B cell (primary cell): ENCODE measurements at regions not wholly inside any gene's neighbourhood (a gene's known extent, or its start where the extent isn't known, plus 50 kb on each side); places are given as distances from the start of the nearest gene placed in this dataset.

Source experiments
- ATAC-seq: fragments of 200-7000 bp; cut with Tn5 transposase; one replicate; pipeline ENCODE4 v1.10.0; 2021; ENCODE audit warnings: low read depth, mild to moderate bottlenecking, moderate number of reproducible peaks, moderate library complexity
- CTCF ChIA-PET: fragments of 350-600 bp; sonication (Branson Sonifier 250); formaldehyde crosslinking; loops from one replicate; lab custom pipeline; 2021; ENCODE audit warnings: antibody characterized with exemption, inconsistent platforms; lab: Charles Lee
- POLR2A ChIA-PET: fragments of 350-600 bp; sonication (Branson Sonifier 250); formaldehyde crosslinking; loops from one replicate; lab custom pipeline; 2021; ENCODE audit warnings: antibody characterized with exemption; lab: Charles Lee
- DNase-seq: peaks from one replicate; pipeline ENCODE4 v3.0.0; 2013
- H2AFZ ChIP-seq: 2 replicates; pipeline ENCODE4 v1.6.1; 2012; ENCODE audit warnings: mild to moderate bottlenecking, low read depth, low read length; ENCODE audit not compliant: insufficient read depth, poor library complexity, severe bottlenecking
- H3K27ac ChIP-seq, 2 donors: 1 replicate in 1 of 2; 2 replicates in 1 of 2; pipeline ENCODE4 v1.5.1; 2012 to 2013; ENCODE audit warnings: low read length in 2 of 2, mild to moderate bottlenecking in 2 of 2, moderate library complexity in 1 of 2
- H3K27me3 ChIP-seq, 4 experiments: fragments of 200-600 bp in 1 of 4; sonication (generic) in 1 of 4; replicated peaks in 1 of 4; 1 replicate in 2 of 4; 2 replicates in 2 of 4; pipeline versions ENCODE4 v1.6.1 to v1.7.0; 2013 to 2016; ENCODE audit warnings: low read length in 3 of 4, mild to moderate bottlenecking in 2 of 4, mixed read lengths in 1 of 4, moderate library complexity in 1 of 4; ENCODE audit not compliant: insufficient read depth in 4 of 4, control insufficient read depth in 3 of 4; ENCODE audit errors: control extremely low read depth in 1 of 4
- H3K36me3 ChIP-seq, 2 experiments: replicated peaks in 1 of 2; 1 replicate in 1 of 2; 2 replicates in 1 of 2; pipeline versions ENCODE4 v1.6.1 to v1.7.1; 2013; ENCODE audit warnings: low read length in 1 of 2; ENCODE audit not compliant: insufficient read depth in 2 of 2, control insufficient read depth in 1 of 2; ENCODE audit errors: control extremely low read depth in 1 of 2, extremely low read depth in 1 of 2
- H3K4me1 ChIP-seq, 2 donors: fragments of 200-600 bp in 1 of 2; sonication (generic) in 1 of 2; 1 replicate in 1 of 2; 2 replicates in 1 of 2; pipeline versions ENCODE4 v1.5.1 to v1.6.1; 2013 to 2017; ENCODE audit warnings: low read length in 2 of 2; ENCODE audit not compliant: control insufficient read depth in 2 of 2, insufficient read depth in 2 of 2
- H3K4me2 ChIP-seq: replicated peaks from 2 replicates; pipeline ENCODE3; 2012; ENCODE audit warnings: mild to moderate bottlenecking, low read depth, low read length; ENCODE audit not compliant: poor library complexity, severe bottlenecking
- H3K4me3 ChIP-seq, 5 experiments: fragments of 200-600 bp in 1 of 5; sonication (generic) in 1 of 5; 1 replicate in 3 of 5; 2 replicates in 2 of 5; pipeline versions ENCODE4 v1.5.1 to v1.7.0; 2011 to 2016; ENCODE audit warnings: low read length in 4 of 5, mild to moderate bottlenecking in 4 of 5, low read depth in 2 of 5, control low read depth in 1 of 5, moderate library complexity in 1 of 5; ENCODE audit not compliant: insufficient read depth in 1 of 5; ENCODE audit errors: control extremely low read depth in 1 of 5, extremely low read depth in 1 of 5
- H3K79me2 ChIP-seq: fragments of 200-600 bp; sonication (generic); one replicate; pipeline ENCODE4 v1.6.0; 2016; ENCODE audit warnings: low read length; ENCODE audit not compliant: control insufficient read depth, insufficient read depth
- H3K9ac ChIP-seq: fragments of 200-600 bp; sonication (generic); 2 replicates; pipeline ENCODE4 v1.6.1; 2017; ENCODE audit warnings: mild to moderate bottlenecking, low read length, moderate library complexity
- H3K9me3 ChIP-seq, 3 donors: one replicate each; pipeline versions ENCODE4 v1.6.1 to v1.7.1; 2013; ENCODE audit warnings: low read length in 2 of 3; ENCODE audit not compliant: control insufficient read depth in 2 of 3, insufficient read depth in 1 of 3; ENCODE audit errors: control extremely low read depth in 1 of 3
- H4K20me1 ChIP-seq: 2 replicates; pipeline ENCODE4 v1.6.0; 2012; ENCODE audit warnings: mild to moderate bottlenecking, low read length; ENCODE audit not compliant: insufficient read depth, control insufficient read depth, poor library complexity, severe bottlenecking
- H3K27ac Mint-ChIP-seq: one replicate; pipeline ENCODE4 v1.8.0; 2021; ENCODE audit warnings: mixed read lengths
- H3K27me3 Mint-ChIP-seq: one replicate; pipeline ENCODE4 v1.8.0; 2021; ENCODE audit warnings: mixed read lengths
- H3K4me1 Mint-ChIP-seq: one replicate; pipeline ENCODE4 v1.8.0; 2021; ENCODE audit warnings: mixed read lengths
- H3K4me3 Mint-ChIP-seq: one replicate; pipeline ENCODE4 v1.8.0; 2021; ENCODE audit warnings: mixed read lengths
- H3K9me3 Mint-ChIP-seq: one replicate; pipeline ENCODE4 v1.8.0; 2022; ENCODE audit warnings: mixed read lengths; ENCODE audit not compliant: insufficient read depth
- EZH2 ChIP-seq: IDR thresholded peaks from 2 replicates; pipeline ENCODE4 v1.6.1; 2012; ENCODE audit warnings: borderline replicate concordance, low read depth, mild to moderate bottlenecking, moderate library complexity, low read length; ENCODE audit not compliant: insufficient read depth, poor library complexity, severe bottlenecking
- WGBS: methylation state at CpG from one replicate; pipeline ENCODE4 v1.1.5; 2013; ENCODE audit warnings: missing lambda C conversion rate; ENCODE audit not compliant: insufficient coverage; 5-methylcytosine and 5-hydroxymethylcytosine counted together
- intact Hi-C: fragments of 100-400 bp; cut with micrococcal nuclease; formaldehyde crosslinking; loops from one replicate; pipeline ENCODE4 v1.10.0; 2022
- TF ChIP-seq, protein P1 (sequence below): fragments of 200-600 bp; IDR thresholded peaks from one replicate; pipeline ENCODE4 v1.8.0; 2022; ENCODE audit warnings: antibody characterized with exemption, mild to moderate bottlenecking

DNA sequence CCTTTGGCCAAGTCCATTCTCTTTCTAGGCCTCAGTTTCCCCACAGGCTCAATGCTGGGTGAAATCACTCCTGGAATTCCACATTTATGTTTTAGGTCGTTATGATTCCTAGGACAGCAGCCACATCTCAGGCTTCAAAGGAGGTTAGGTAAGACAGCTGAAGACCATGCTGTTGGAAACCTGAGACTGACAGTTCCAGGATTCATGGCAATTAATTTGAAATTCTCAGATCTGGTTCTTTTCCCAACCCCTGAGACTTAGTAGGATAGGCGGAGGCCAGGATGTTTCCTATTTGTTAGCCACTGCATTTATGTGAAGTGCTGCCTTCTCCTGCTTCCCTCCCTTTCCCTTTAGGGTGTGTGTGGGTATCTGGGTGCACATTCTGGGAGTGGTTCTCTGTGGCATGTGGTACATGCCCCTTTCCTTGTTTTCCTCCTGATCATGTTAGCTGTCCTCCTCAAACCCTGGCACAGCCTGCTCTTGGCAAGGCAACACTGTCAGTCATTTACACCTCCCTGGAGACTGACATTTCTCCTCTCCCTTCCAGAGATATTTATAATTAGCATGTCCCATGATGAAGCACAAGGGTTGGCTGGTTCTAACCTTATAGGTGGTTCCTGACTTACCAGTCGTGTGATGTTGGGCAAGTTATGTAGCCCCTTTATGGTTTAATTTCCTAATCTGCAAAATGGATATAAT is 91.4 kb upstream of the SALL1 start:
- no peak overlapping the region for H3K27ac ChIP-seq
- Mint-ChIP-seq H3K4me3 (no peak overlapping the region), H3K27ac (no peak overlapping the region), H3K27me3 (no peaks in the 10 kb centered on the region), H3K4me1 (no peaks in the 10 kb centered on the region), H3K9me3 (peaks cover 7% of the 10 kb centered on the region)
- no peak overlapping the region for H3K9ac ChIP-seq
- no peak overlapping the region for H3K4me3 ChIP-seq
- peaks cover 0 to 8% (median 0%) of the 10 kb centered on the region in 3 donors for H3K9me3 ChIP-seq
- H3K4me1 ChIP-seq = no peaks in the 10 kb centered on the region
- ChIA-PET POLR2A (no interaction called here), CTCF (no interaction called here)
- WGBS = 50% methylated on average over 1 of the region's 3 CpGs
- DNase-seq (no peak), ATAC-seq (no peak)
- intact Hi-C loops = no loop called here
- H3K27me3 ChIP-seq = no peaks in the 10 kb centered on the region
- no peaks in the 10 kb centered on the region for H3K79me2 ChIP-seq
- no peak overlapping the region for H3K4me2 ChIP-seq
- TF ChIP-seq, protein P1, sequence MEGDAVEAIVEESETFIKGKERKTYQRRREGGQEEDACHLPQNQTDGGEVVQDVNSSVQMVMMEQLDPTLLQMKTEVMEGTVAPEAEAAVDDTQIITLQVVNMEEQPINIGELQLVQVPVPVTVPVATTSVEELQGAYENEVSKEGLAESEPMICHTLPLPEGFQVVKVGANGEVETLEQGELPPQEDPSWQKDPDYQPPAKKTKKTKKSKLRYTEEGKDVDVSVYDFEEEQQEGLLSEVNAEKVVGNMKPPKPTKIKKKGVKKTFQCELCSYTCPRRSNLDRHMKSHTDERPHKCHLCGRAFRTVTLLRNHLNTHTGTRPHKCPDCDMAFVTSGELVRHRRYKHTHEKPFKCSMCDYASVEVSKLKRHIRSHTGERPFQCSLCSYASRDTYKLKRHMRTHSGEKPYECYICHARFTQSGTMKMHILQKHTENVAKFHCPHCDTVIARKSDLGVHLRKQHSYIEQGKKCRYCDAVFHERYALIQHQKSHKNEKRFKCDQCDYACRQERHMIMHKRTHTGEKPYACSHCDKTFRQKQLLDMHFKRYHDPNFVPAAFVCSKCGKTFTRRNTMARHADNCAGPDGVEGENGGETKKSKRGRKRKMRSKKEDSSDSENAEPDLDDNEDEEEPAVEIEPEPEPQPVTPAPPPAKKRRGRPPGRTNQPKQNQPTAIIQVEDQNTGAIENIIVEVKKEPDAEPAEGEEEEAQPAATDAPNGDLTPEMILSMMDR = no peak
- no peak for TF ChIP-seq EZH2
- H4K20me1 ChIP-seq = no peaks in the 10 kb centered on the region
- H3K36me3 ChIP-seq = no peaks in the 10 kb centered on the region
- H2AFZ ChIP-seq = no peak overlapping the region

DNA sequence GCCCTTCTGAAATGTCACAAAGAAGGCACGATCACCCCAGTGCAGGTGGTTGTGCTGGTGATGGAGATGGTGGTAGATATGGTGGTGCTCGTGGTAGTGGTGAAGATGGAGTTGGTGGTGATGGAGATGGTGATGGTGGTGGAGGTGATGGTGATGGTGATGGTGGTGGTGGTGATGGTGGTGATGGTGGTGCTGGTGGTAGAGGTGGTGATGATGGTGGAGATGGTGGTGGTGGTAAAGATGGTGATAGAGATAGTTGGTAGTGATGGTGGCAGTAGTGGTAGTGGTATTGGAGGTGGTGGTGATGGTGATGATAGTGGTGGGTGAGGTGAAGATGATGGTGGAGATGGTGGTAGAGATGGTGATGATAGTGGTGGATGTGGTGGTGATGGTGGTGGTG is 88.1 kb upstream of the SALL1 start:
- Mint-ChIP-seq H3K4me3 (no peak overlapping the region), H3K27me3 (no peaks in the 10 kb centered on the region), H3K27ac (no peak overlapping the region), H3K4me1 (no peaks in the 10 kb centered on the region), H3K9me3 (peaks cover 7% of the 10 kb centered on the region)
- ATAC-seq (no peak), DNase-seq (no peak)
- Histone ChIP-seq H3K27me3 (no peaks in the 10 kb centered on the region), H3K9ac (no peak overlapping the region), H4K20me1 (no peaks in the 10 kb centered on the region), H3K36me3 (no peaks in the 10 kb centered on the region), H3K4me1 (no peaks in the 10 kb centered on the region), H3K9me3 (peaks cover 0 to 15% (median 0%) of the 10 kb centered on the region in 3 donors), H3K79me2 (no peaks in the 10 kb centered on the region), H2AFZ (no peak overlapping the region), H3K27ac (no peak overlapping the region), H3K4me3 (no peak overlapping the region), H3K4me2 (no peak overlapping the region)
- intact Hi-C loops = no loop called here
- ChIA-PET POLR2A (no interaction called here), CTCF (no interaction called here)
- WGBS = 80% methylated on average over 2 of the region's 2 CpGs
- TF ChIP-seq EZH2 = no peak
- TF ChIP-seq, protein P1 = no peak
